Hepatocyte (in vitro differentiated cells): ENCODE measurements at regions not wholly inside any gene's neighbourhood (a gene's known extent, or its start where the extent isn't known, plus 50 kb on each side); places are given as distances from the start of the nearest gene placed in this dataset.

Source experiments
- EZH2 ChIP-seq: fragments of 200-600 bp; sonication (generic); IDR thresholded peaks from 2 replicates; pipeline ENCODE4 v1.6.1; 2016; ENCODE audit warnings: antibody characterized with exemption, mild to moderate bottlenecking, borderline replicate concordance
- TF ChIP-seq, protein P1 (sequence below): fragments of 200-600 bp; sonication (generic); IDR thresholded peaks from 2 replicates; pipeline ENCODE4 v1.5.1; 2016; ENCODE audit warnings: antibody characterized with exemption, mild to moderate bottlenecking; ENCODE audit not compliant: poor library complexity

DNA sequence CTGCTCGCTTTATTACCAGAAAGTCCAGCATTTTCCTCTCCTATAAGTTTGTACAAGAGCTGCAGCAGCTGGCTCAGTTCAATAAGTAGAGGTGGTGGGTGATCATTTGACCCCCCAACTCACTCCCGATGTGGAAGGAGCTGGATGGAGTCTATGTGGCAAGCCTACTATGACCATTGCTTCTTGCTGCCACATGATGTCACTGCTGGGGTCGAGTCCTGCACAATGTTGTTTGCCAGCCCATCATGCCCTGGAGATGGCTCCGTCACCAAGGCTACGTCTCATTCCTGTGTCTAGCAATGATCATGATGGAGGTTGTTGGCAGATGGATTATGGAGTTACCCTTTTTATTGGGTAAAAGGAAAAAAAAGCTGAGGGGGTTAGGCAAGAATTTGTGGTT, 266.3 kb downstream of the PSAT1 start:
- no peak for TF ChIP-seq EZH2
- TF ChIP-seq, protein P1, sequence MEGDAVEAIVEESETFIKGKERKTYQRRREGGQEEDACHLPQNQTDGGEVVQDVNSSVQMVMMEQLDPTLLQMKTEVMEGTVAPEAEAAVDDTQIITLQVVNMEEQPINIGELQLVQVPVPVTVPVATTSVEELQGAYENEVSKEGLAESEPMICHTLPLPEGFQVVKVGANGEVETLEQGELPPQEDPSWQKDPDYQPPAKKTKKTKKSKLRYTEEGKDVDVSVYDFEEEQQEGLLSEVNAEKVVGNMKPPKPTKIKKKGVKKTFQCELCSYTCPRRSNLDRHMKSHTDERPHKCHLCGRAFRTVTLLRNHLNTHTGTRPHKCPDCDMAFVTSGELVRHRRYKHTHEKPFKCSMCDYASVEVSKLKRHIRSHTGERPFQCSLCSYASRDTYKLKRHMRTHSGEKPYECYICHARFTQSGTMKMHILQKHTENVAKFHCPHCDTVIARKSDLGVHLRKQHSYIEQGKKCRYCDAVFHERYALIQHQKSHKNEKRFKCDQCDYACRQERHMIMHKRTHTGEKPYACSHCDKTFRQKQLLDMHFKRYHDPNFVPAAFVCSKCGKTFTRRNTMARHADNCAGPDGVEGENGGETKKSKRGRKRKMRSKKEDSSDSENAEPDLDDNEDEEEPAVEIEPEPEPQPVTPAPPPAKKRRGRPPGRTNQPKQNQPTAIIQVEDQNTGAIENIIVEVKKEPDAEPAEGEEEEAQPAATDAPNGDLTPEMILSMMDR, result no peak
